Peyer's patch (tissue), 4 donors: ENCODE measurements at regions not wholly inside any gene's neighbourhood (a gene's known extent, or its start where the extent isn't known, plus 50 kb on each side); places are given as distances from the start of the nearest gene placed in this dataset.

ENCODE experiments used
- DNase-seq, 3 donors: peaks; one replicate each; pipeline ENCODE4 v3.0.0-alpha.2; 2017 to 2019
- H3K27ac ChIP-seq, 4 donors: fragments of 200-600 bp; sonication (generic); one replicate each; pipeline ENCODE4 v1.5.1; 2016 to 2019
- H3K27me3 ChIP-seq, 2 donors: fragments of 200-600 bp; sonication (generic); one replicate each; pipeline ENCODE4 v1.5.1; 2019
- H3K36me3 ChIP-seq, 3 donors: fragments of 200-600 bp; sonication (generic); one replicate each; pipeline ENCODE4 v1.5.1; 2016 to 2019
- H3K4me1 ChIP-seq, 4 donors: fragments of 200-600 bp; sonication (generic); one replicate each; pipeline ENCODE4 v1.5.1; 2016 to 2019
- H3K4me3 ChIP-seq, 4 donors: fragments of 200-600 bp; sonication (generic); 1 replicate in 3 of 4; 2 replicates in 1 of 4; pipeline ENCODE4 v1.5.1; 2016 to 2019; ENCODE audit warnings: mild to moderate bottlenecking in 1 of 4
- H3K9me3 ChIP-seq, 4 donors: fragments of 200-600 bp; sonication (generic); one replicate each; pipeline ENCODE4 v1.5.1; 2016 to 2019; ENCODE audit warnings: mild to moderate bottlenecking in 1 of 4
- POLR2A ChIP-seq, 2 donors: fragments of 450-650 bp; IDR thresholded peaks; one replicate each; pipeline ENCODE4 v1.5.1; 2017; ENCODE audit warnings: antibody characterized with exemption in 2 of 2, mild to moderate bottlenecking in 2 of 2, moderate library complexity in 2 of 2
- TF ChIP-seq, protein P1 (sequence below), 6 experiments: fragments of 450-650 bp in 4 of 6; fragments of 200-600 bp in 2 of 6; sonication (generic) in 1 of 6; IDR thresholded peaks; one replicate each; pipeline ENCODE4 v1.5.1; 2017 to 2019; ENCODE audit warnings: antibody characterized with exemption in 6 of 6, mild to moderate bottlenecking in 3 of 6, moderate library complexity in 1 of 6

GRCh38 chr3:181839039-181839915 is 127.6 kb downstream of the SOX2 start:
- DNase-seq: no peak
- Histone ChIP-seq H3K4me1 (no peaks in the 10 kb centered on the region), H3K4me3 (no peak overlapping the region), H3K9me3 (no peaks in the 10 kb centered on the region), H3K27me3 (no peaks in the 10 kb centered on the region), H3K36me3 (no peaks in the 10 kb centered on the region), H3K27ac (no peak overlapping the region)
- TF ChIP-seq POLR2A (IDR thresholded peaks at IDR 0.05): no peak
- TF ChIP-seq, protein P1, sequence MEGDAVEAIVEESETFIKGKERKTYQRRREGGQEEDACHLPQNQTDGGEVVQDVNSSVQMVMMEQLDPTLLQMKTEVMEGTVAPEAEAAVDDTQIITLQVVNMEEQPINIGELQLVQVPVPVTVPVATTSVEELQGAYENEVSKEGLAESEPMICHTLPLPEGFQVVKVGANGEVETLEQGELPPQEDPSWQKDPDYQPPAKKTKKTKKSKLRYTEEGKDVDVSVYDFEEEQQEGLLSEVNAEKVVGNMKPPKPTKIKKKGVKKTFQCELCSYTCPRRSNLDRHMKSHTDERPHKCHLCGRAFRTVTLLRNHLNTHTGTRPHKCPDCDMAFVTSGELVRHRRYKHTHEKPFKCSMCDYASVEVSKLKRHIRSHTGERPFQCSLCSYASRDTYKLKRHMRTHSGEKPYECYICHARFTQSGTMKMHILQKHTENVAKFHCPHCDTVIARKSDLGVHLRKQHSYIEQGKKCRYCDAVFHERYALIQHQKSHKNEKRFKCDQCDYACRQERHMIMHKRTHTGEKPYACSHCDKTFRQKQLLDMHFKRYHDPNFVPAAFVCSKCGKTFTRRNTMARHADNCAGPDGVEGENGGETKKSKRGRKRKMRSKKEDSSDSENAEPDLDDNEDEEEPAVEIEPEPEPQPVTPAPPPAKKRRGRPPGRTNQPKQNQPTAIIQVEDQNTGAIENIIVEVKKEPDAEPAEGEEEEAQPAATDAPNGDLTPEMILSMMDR (IDR thresholded peaks at IDR 0.05): no peak

GRCh38 chr3:181839916-181840297 is 128.2 kb downstream of the SOX2 start:
- Histone ChIP-seq H3K27ac (no peak overlapping the region), H3K9me3 (no peaks in the 10 kb centered on the region), H3K27me3 (no peaks in the 10 kb centered on the region), H3K4me1 (no peaks in the 10 kb centered on the region), H3K4me3 (no peak overlapping the region), H3K36me3 (no peaks in the 10 kb centered on the region)
- no peak for DNase-seq
- TF ChIP-seq, protein P1 (IDR thresholded peaks at IDR 0.05): no peak
- TF ChIP-seq POLR2A (IDR thresholded peaks at IDR 0.05): no peak

DNA sequence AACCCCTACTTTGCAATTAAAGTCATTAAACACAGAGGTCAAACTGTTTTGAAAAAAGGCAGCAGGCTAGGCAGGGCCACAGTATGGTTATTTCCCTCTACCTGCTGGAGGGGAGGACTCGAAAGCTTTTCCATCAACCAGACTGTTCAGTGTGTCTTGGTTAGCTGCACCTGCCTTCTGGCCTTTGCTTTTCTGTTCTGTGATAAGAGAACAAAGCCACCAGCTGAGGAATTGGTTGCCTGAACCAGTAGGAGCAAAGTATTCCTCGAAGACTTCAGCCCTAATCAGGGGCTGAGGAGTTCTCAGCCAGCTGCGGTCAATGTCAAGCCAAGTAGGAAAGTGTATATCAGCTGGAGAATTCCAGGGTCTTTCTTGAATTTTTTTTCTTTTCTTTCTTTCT is 132.5 kb downstream of the SOX2 start:
- TF ChIP-seq POLR2A (IDR thresholded peaks at IDR 0.05): no peak
- TF ChIP-seq, protein P1 (IDR thresholded peaks at IDR 0.05): no peak
- DNase-seq: no peak
- H3K27me3 ChIP-seq: no peaks in the 10 kb centered on the region
- H3K27ac ChIP-seq: no peak overlapping the region
- H3K9me3 ChIP-seq: no peaks in the 10 kb centered on the region
- no peak overlapping the region for H3K4me3 ChIP-seq
- no peaks in the 10 kb centered on the region for H3K4me1 ChIP-seq
- H3K36me3 ChIP-seq: no peaks in the 10 kb centered on the region

DNA sequence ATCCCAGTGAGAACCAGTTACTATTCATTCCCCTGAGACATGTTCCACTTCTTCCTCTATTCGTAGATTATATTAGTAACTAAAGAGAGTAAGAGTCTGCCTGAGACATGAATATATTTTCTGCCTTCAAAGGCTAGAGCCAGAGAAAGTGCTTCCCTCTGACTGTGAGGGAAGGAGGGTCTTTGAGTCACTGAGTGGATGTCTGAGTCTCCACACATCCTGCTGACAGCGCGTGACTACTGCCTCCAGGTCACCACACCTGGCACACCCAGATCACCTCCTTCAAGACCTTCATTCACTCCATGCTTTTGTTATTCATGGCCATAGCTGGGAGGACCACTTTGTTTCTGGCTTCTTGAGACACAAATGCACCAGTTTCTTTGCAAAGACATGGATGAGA is 135.6 kb downstream of the SOX2 start:
- Histone ChIP-seq H3K27ac (no peak overlapping the region), H3K4me1 (no peaks in the 10 kb centered on the region), H3K4me3 (no peak overlapping the region), H3K9me3 (no peaks in the 10 kb centered on the region), H3K36me3 (no peaks in the 10 kb centered on the region), H3K27me3 (no peaks in the 10 kb centered on the region)
- TF ChIP-seq POLR2A (IDR thresholded peaks at IDR 0.05): no peak
- TF ChIP-seq, protein P1 (IDR thresholded peaks at IDR 0.05): no peak
- DNase-seq: no peak

DNA sequence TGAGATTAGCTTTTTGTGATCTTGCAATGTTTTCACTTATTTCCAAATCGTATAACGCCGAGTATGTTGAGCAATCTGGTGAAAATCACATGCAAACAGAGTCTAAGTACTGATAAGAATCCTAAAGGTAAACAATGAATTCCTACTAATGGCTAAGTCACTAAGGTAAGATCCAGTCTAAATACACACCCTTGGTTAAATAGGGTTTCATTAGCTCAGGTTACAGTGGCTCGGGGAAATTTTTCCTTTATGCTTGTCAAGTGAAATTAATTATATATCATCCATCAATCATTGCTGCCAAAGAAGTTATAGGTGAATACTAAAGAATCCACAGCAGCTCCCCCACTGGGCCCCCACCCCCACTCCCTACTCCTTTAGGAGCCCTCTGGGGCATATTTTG is 139.3 kb downstream of the SOX2 start:
- Histone ChIP-seq H3K27me3 (no peaks in the 10 kb centered on the region), H3K9me3 (no peaks in the 10 kb centered on the region), H3K36me3 (no peaks in the 10 kb centered on the region), H3K4me3 (no peak overlapping the region), H3K27ac (no peak overlapping the region), H3K4me1 (no peaks in the 10 kb centered on the region)
- TF ChIP-seq, protein P1 (IDR thresholded peaks at IDR 0.05): no peak
- TF ChIP-seq POLR2A (IDR thresholded peaks at IDR 0.05): no peak
- no peak for DNase-seq
